NB4 (cell line): ENCODE measurements at regions not wholly inside any gene's neighbourhood (a gene's known extent, or its start where the extent isn't known, plus 50 kb on each side); places are given as distances from the start of the nearest gene placed in this dataset.

Experiments used
- DNase-seq: peaks from one replicate; pipeline ENCODE4 v3.0.0; 2010; ENCODE audit warnings: low read depth
- H3K4me3 ChIP-seq: one replicate; pipeline ENCODE4 v1.5.1; 2011; ENCODE audit warnings: mild to moderate bottlenecking, low read depth, low read length, moderate library complexity
- CTCF ChIP-seq: IDR thresholded peaks from one replicate; pipeline ENCODE4 v1.5.1; 2012; ENCODE audit warnings: low read depth, low read length
- MAX ChIP-seq: IDR thresholded peaks from 2 replicates; pipeline ENCODE4 v1.6.1; 2011; ENCODE audit warnings: low read depth, low read length
- MYC ChIP-seq: IDR thresholded peaks from 2 replicates; pipeline ENCODE4 v1.6.1; 2011; ENCODE audit warnings: low read depth, low read length
- POLR2A ChIP-seq: IDR thresholded peaks from 2 replicates; pipeline ENCODE4 v1.6.1; 2011; ENCODE audit warnings: mild to moderate bottlenecking; ENCODE audit not compliant: insufficient read length; ENCODE audit errors: extremely low read depth

- H3K4me3 ChIP-seq = no peak overlapping the region
- no peak for DNase-seq
- TF ChIP-seq MYC (no peak), CTCF (no peak), POLR2A (no peak), MAX (no peak)
Measured at GRCh38 chr7:68422281-68422680, 1176.0 kb upstream of the AUTS2 start.

GRCh38 chr7:68423356-68423755, 1174.9 kb upstream of the AUTS2 start:
- no peak for DNase-seq
- H3K4me3 ChIP-seq = no peak overlapping the region
- TF ChIP-seq CTCF (no peak), MAX (no peak), POLR2A (no peak), MYC (no peak)

GRCh38 chr7:68424658-68425297, 1173.5 kb upstream of the AUTS2 start:
- no peak for DNase-seq
- no peak overlapping the region for H3K4me3 ChIP-seq
- no peak for TF ChIP-seq MYC
- no peak for TF ChIP-seq POLR2A
- no peak for TF ChIP-seq MAX
- TF ChIP-seq CTCF = no peak

GRCh38 chr7:68425377-68425776, 1172.9 kb upstream of the AUTS2 start:
- TF ChIP-seq CTCF (peak; percentile 2), MYC (no peak), POLR2A (no peak)
- no peak overlapping the region for H3K4me3 ChIP-seq
- no peak for DNase-seq

GRCh38 chr7:68429411-68430117, 1168.7 kb upstream of the AUTS2 start:
- DNase-seq = no peak
- H3K4me3 ChIP-seq = no peak overlapping the region
- no peak for TF ChIP-seq CTCF
- no peak for TF ChIP-seq MAX
- TF ChIP-seq MYC = no peak
